GM18519 (cell line): ENCODE measurements at regions not wholly inside any gene's neighbourhood (a gene's known extent, or its start where the extent isn't known, plus 50 kb on each side); places are given as distances from the start of the nearest gene placed in this dataset.
"Not testable (repeated sequence)": the region's sequence is repeated elsewhere in the genome, so short reads cannot be mapped to it uniquely, and the experiment has no call there.

Experiments
- ATAC-seq: cut with Tn5 transposase; IDR thresholded peaks from one replicate; pipeline ENCODE4 v1.9.1; 2021; ENCODE audit warnings: mild to moderate bottlenecking, moderate library complexity; ENCODE audit not compliant: unreplicated experiment, low FRiP score

DNA sequence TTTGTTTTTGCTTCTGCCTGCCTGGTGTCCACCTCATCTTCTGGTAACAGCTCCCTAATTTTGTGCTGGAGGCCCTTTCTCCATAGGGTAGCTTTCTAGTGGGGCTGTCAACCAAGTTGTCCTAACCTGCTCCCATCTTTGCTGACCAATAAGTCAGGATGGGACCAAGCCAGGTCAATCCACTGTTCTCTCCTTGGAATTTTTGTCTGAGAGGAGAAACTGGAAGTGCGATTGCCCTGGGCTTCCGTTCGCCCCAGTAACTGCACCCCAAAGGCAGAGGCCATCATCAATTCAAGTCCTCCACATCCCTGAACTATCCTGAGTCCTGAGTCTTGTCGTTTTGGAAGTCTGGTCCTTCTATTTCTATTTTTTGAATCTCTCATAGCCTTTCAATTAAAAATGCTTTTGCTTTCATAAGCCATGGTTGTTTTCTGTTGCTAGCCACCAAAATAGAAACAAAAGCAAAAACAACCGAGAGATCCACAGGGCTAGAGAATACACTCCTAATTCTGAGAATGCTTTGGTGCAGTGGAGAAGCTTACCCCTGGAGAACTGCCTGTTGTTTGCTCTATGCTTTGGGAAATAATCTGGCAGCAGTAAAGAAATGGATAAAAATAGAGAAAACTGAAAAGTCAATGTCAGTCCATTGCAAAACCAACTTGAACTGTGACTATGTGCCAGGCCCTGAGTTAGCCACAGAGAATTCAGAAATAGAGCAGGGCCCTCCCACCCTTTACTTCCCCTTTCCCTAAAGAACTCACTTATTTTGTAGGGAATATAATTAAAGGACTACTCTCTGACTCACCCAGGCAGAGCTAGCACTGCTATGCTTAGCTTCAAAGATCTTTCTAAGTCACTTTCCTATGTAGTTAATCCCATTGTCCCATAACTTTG, 368.1 kb downstream of the CXCL12 start:
- ATAC-seq = no peak

DNA sequence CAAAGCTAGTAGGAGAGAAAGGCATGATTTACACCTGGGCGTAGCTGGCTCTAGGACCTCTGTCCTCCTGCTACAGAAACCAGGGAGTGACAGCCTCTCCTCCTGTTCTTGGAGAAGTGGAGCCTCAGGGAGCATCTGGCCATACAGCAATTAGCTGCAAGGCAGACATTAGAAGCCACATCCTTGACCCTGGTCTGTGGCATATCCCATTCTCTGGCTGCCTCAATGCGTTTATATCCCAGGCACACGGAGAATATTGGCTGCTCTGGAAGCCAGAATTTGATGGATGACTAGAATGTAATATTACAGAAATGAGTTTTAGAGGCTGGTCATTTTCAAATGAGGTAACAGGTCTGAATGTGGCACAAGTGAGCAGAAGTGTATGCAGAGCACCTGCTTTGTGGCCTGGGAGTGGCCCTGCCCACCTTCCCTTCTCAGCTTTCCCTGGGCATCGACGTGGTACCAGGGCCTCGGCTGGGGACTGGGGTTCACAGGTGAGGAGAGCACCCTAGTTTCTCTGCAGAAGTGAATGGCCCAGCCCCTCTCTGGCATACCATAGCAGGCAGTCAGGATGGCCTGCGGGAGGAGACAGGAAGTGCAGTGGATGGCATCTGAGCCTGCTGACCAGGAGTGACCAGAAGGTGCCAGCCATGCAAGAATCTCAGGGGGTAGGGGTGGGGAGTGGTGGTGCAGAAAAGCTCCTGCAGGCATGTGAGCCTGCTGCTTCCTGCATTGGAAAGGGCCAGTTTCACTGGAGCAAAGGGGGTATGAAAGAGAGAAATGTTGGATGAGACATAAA, 367.2 kb upstream of the ZNF32 start:
- ATAC-seq = no peak

DNA sequence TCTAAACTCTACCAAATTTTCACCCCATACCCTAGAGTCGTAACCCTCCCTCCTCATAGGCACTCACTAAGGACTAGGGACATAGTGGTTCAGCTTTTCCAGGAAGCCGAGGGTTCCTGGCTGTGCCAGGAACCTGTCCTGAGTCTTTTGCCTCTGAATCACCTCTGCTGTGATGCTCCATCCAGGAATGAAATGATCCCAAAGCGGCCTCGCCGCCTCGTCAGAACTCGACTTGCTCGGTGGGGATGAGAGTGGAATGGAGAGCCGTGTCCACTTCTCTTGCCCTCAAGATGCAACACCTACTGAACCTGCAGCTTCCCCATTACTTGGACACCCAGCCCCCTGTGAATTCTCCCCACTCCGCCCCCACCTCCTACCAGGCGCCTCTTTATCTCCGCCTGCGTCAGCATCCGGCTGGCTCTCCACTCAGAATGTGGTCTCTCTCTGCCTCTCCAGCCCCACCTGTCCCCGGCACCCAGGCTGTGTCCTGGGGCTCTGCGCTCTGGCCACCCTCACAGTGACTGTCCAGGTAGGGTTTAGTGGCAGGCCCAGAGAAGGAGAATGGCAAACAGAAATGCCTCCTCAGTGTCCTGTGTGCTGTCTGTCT, 366.1 kb upstream of the ZNF32 start:
- ATAC-seq = no peak

DNA sequence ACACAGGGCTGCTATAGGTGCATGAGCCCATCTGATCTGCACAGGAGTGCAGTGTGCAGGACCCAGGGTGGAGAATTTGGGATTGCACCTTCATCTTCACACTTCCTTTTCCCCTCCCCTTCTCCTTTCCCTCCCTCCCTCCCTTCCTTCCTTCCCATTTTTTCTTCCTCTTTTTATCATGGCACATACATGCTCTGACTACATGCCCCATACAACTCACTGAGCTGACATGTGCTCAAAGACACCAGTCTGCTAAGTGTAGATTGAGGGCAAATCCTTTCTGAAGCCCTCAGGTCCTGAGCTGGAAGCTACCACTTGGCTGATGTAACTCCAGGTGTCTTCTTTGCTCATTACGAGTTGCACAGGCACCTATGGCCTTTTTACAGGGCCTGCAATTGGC, 365.3 kb upstream of the ZNF32 start:
- no peak for ATAC-seq

DNA sequence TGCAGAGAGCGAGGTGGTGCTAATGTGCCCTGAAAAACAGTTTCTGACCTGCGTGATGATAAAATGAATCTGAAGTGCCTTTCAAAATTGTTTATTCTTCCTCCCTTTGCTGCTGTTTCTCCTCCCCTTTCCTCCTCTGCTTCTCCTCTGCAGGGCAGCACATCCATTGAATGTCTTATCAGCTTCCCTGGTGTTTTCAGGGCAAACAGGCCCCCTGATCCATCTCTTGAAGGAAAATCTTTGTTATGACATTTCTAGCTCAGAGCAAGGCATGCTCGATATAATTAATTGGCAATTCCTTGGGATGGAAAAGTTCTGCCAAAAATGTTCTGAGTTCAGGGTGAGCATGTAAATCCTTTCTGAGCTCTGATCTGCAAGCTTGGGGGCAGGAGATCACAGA, 364.2 kb upstream of the ZNF32 start:
- ATAC-seq = no peak

DNA sequence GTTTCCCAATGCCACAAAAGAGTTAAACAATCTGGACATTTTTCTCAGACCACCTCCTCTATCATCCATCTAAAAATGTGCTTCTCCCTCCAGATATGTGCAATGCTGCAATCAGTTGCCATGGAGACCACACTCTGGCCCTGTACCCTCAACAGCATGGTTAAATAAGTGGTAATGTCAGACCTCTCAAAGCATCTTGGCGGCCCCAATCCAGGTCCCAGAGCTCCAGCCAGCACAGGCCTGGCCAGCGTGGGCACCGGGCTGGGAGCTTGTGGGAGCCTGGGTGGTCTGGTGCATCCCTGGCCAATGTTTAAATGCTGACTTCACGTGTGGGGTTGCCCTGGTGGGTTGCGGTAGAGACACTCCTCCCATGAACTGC, 362.9 kb upstream of the ZNF32 start:
- no peak for ATAC-seq

DNA sequence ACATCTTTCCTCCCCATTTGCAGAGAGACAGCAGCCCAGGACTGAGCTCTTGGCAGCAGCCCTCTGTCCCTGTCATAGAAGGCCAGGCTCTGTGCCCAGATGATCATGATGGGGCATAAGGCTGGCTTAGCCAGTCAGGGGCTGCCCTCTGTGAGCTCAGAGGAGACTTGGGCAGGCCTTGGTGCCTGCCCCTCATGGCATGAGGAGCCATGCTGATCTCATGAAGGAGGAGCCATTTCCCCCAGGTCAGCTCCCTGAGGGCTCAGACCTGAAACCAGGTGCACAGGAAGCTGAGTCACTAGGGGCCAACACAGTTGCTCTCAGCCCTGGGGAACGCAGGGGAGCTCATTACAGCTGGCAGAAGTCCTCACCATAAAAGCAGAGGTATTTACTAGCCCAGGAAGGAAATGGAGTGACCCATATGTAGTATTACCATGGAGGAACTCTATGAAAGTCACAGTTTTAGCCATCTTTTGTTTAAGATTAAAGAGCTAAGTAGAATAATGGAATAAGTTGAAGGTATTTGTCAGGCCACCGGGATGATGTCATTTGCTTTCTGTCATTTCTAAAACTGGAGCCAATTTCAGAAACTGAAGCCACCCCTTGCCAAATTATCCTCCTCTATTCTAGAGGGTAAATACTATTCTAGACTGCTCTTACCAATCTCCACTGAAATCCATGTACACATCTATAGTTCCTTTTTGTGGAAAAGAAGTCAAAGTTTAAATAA, 362.4 kb upstream of the ZNF32 start:
- peak; percentile 90 for ATAC-seq

DNA sequence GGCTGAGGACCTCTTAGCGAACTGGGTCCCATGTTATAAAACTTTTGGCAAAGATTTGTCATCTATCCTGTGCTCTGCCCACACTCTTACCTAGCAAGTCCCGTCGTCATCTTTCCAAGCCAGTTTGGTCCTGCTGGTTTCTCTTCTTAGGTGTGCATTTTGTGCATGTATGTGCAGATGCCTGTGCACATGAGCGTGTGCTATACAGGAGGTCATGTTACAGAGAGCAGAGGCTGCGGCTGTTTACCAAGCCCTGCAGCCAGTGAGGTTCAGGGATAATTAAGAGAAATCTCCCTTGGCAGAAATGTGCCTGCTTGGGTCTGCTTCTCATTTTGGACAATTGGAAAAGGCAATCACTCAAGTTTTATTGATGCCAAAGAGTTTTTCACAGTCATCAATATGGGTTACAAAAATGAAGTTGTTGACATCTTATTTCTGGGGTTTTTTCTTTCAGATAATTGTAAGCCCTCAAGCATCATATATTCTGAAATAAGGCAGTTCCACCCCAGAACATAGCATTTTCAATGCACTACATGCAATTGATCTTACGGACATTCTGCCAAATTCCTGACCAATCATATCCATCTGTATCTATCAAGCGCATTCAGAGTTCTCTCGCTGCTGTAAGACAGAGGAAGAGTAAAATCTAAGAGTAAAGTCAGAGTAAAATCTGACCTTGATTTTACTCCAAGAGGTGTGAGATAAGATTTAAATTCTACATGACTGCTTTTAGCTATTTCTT, 361.4 kb upstream of the ZNF32 start:
- ATAC-seq = no peak

DNA sequence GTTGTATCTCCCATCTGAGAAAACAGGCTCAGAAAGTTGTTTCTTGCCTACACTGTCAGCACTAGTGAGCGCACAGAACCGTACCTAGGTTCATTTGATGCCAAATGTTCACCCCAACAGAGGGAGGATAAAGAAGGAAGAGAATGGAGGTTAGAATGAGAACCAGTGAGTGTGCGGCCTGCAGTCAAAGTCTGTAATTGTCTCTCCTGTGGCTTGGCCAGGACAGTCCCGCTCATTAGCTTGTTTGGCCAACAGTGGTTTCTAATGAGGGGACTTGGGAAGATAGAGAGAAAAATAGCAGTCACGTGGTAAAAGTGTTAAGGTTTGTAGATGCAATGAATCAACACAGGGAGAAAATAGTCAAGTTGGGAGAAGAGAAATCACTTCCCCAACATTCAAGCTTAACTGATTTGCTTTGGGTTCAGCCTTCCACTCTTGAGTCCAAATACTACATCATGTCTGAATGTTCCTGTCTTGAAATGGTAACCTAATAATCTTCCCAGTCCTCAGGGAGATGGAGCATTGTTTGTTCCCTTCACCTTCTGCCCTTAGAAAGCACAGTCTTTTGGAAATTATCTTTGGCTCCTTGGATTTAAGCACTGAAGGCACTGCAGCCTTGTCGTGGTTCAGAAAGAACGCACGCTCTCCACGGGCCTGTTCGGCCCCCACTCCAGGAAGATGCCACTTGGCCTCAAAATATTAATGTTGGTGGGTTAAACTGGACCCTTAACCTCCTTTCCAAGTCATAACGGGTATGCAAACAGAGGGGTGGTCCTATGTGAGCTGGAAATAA, 360.4 kb upstream of the ZNF32 start:
- no peak for ATAC-seq

DNA sequence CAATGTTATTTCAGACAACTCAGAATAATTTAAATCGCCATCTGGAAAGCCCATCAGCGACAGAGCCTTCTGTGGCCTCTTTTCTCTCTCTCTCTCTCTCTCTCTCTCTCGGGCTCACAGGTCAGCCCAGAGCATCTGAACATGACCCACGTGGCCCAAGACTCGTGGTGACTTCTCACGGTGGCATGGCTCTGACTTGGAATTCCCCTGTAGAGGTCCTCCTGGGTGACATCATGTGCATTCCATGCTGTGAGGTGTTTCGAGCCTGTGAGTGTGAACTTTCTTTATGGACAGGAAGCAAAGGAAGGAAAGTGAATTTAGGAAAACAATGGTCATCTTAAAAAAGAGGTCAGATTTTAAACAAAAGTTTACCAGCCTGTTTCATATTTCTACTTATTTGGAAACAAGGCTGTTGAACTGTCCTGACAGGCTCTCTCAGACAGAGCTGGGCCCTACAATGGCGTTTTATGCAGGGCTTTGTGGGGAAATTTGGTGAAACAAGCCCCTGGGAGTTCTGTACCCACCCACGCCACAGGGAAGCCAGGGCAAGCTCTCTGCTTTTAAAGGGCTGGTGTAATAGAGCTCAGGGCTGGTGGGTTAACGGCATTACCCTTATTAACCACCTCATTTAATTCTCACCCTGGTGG, 359.7 kb upstream of the ZNF32 start:
- peak; percentile 36 for ATAC-seq

DNA sequence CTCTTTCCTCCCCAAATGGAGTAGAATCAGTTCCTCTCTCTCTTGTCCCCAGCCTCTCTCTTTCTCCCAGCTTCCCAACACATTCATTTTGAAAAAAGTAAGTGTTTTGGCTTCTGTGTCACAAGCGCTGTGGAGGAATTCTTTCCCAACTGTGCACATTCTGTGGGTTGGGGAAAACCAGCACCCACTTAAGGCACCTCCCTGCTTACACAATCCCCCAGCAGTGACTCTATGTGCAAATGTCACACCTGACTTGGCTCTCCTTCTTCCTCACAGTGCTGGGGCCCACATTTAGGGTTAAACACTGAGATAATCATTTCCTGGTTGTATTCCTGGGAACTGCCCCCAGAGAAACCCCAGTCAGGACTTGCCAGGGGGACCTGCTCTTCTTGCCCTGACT, 358.1 kb upstream of the ZNF32 start:
- no peak for ATAC-seq

DNA sequence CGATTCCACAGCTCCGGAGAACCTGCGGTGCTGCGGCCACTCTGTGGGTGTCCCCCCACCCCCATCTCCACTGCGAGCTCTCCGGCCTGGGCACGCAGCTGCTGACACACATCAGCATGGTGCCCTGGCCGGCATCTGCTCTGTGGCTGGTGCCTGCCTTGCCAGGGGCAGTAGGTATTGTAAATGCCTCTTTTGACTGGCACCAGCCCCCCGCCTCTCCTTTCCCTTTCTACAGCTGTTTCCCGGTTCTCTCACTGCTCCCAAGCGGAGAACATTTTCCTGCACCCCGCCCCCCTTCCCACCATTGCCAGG, 357.1 kb upstream of the ZNF32 start:
- ATAC-seq = no peak

DNA sequence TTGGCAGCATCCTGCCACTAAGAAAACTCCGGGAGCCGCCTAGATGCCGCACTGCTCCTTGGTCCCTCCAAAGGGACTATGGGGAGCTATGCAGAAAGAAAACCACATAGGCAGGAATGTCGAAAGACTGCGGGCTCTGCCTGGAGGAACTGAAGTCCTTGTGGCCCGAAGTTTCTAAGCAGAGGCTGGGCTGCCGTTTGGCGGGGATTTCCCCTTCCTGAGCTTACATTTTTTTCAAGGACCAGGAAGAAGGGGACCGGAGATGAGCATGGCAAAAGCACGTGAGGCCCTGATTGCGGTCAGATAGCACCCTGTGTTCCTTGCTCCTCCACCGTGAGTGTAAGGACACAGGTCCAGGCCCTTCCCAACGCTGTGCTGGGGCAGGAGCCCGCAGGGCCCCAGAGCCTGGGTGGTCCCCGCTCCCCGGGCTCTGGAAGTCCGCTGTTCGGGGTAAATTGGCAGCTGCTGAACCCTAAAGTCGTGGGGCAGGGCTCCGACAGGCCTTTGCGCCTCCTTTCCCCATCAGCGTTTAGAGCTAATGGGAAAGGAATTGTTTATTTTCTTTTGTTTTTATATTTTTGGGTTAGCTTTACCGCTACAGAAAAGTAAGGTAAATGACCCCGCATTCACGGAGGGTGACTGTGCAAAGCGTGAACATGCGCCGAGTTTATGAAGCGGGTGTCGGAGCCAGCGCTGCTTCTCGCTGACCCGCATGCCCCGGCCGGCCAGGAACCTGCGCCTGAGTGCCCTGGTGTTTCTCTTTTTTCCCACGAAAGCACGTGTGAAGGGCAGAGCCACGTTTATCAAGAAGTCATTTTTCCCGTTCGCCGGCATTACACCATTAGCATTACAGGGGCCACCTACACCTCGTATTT, 356.5 kb upstream of the ZNF32 start:
- no peak for ATAC-seq

DNA sequence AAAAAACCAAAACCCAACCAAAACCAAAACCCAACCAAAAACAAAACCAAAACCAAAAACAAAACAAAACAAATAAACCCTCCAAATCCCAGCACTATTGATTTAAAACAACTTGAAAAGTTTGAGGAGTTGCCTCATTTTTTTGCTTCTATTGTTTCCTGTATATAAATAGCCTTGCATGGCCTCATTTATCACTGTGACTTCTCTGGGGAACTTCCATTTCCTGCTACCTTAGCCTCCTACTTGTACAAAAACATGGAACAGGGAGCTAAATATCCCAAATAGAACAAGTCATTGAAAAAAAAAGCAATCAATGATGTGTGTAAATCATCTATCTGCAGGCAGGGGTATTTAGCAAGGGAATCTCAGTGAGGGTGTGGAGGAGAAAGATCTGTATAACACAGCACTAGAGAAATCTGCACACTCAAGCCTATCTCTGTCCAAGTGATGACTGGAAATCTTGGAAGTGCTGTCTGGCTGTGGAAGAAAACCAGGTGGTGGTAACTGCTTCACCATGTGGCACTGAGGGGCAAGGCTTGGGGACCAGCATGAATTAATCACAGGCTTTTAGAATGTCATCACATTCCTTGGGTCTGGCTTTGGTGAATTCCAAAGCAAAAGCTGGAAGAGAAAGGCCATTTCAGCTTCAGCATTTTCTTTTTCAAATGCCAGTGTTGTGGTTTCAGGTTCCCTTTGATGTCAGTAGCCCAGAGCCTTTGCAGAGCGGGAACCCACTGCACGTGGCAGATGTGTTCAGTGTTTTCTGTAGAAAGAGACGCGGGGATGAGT, 349.5 kb upstream of the ZNF32 start:
- ATAC-seq = no peak

DNA sequence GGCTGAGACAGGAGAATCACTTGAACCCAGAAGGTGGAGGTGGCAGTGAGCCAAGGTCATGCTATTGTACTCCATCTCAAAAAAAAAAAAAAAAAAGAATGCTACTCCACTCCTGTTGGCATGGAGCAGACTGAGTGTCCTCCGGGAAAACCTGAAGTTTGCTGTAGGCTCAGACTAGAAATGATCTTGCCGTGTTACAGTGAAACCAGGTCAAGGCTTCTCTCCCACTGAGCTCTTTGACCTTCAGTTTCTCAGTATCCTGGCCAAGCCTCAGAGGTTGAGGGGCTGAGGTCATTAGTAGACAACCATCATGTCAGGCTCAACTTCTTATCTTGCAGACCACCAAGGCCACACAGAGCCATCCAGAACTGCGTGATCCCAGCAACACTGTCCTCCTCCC, 348.6 kb upstream of the ZNF32 start:
- ATAC-seq = no peak

DNA sequence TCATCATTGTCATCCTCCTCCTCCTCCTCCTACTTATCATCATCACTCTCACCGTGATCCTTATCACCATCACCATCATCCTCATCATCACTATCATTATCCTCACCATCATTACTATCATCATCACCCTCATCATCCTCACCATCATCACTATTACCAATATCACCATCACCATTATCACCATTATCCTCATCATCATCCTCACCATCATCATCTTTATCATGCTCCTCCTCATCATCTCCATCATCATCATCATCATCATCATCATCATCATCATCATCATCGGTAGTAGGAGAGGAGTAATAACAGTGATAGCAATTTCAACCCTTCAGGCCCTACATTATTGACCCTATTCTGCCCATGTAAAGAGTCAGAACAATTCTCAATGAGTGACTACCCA, 345.9 kb upstream of the ZNF32 start:
- ATAC-seq = no peak

DNA sequence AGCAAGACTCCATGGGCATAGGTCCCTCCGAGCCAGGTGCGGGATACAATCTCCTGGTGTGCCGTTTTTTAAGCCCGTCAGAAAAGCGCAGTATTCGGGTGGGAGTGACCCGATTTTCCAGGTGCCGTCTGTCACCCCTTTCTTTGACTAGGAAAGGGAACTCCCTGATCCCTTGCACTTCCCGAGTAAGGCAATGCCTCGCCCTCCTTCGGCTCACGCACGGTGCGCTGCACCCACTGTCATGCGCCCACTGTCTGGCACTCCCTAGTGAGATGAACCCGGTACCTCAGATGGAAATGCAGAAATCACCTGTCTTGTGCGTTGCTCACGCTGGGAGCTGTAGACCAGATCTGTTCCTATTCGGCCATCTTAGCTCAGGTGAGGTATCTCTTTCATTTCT, 344.1 kb upstream of the ZNF32 start:
- ATAC-seq = not testable (repeated sequence)
